ENCODE measurements at regions not wholly inside any gene's neighbourhood (a gene's known extent, or its start where the extent isn't known, plus 50 kb on each side); places are given as distances from the start of the nearest gene placed in this dataset.

DNA sequence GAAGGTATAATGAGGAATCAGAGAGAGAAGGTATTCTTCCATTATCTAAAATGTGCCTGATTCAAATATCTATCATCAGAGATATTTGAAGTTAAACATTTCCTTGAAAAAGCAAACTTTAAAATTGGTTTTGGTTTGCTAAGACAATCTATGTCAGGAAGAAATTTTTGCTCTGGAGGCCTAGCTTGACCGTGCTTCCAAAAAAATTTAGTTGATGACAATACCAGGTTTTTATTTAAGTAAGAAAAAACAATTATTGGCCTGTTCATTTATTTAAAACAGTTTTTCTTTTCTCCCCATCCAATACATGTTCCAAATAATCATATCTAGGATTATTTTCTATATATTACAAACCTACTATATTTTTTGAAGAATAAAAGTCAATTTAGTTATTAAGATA lies 75.3 kb downstream of the OTOL1 start:
- Histone ChIP-seq H3K9ac (no peak overlapping the region), H3K27me3 (no peaks in the 10 kb centered on the region), H4K20me1 (no peaks in the 10 kb centered on the region), H3K27ac (no peak overlapping the region), H3K4me1 (no peaks in the 10 kb centered on the region), H3K36me3 (no peaks in the 10 kb centered on the region), H3K4me2 (no peak overlapping the region), H3K4me3 (no peak overlapping the region), H3K9me3 (replicated peaks in 1 of 11) (no peaks in the 10 kb centered on the region)
- TF ChIP-seq Cebpa-rat (IDR thresholded peaks at IDR 0.05): no peak

DNA sequence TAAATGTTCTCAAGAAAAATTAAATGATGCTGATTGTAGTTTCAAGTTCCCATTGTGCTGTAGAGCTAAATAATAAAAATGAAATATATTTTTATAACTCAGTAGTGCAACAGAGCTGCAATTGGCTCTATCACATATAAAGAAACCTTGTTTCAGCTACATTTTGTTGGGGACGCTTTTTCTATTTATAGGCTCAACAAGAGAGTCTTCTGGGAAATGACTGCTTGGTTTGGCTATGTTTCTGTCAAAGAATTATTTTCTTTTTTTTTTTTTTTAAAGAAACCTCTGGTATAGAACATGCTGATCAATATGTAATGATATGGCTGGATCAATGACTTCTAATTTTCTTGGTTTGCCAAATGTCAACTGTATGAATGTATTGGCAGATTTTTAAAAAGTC lies 76.5 kb downstream of the OTOL1 start:
- Histone ChIP-seq H3K4me3 (no peak overlapping the region), H3K9ac (no peak overlapping the region), H4K20me1 (no peaks in the 10 kb centered on the region), H3K27me3 (no peaks in the 10 kb centered on the region), H3K27ac (no peak overlapping the region), H3K4me2 (no peak overlapping the region), H3K9me3 (replicated peaks in 1 of 11) (no peaks in the 10 kb centered on the region), H3K4me1 (no peaks in the 10 kb centered on the region), H3K36me3 (no peaks in the 10 kb centered on the region)
- no peak for TF ChIP-seq Cebpa-rat (IDR thresholded peaks at IDR 0.05)

DNA sequence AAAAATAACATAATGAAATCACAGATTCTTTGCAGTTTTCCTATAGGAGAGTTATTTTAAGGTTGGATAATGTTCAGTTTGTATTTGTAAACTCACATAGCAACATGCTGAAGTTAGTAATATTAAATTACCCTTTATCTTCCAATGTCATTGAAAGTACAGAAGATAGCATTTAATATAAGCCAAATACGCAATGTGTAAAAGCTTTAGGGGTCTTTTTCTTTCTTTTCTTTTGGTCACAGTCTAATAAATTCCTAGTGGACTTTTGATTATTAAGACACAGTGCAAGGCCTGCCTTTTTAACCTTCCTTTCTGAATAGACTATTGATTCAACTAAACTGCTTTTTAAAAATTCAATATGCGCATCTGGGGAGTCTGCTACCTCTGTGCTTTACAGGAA lies 79.3 kb downstream of the OTOL1 start:
- Histone ChIP-seq H3K9me3 (replicated peaks in 1 of 11) (no peaks in the 10 kb centered on the region), H3K36me3 (no peaks in the 10 kb centered on the region), H3K27ac (no peak overlapping the region), H3K4me2 (no peak overlapping the region), H3K4me1 (no peaks in the 10 kb centered on the region), H3K27me3 (no peaks in the 10 kb centered on the region), H3K4me3 (no peak overlapping the region), H4K20me1 (no peaks in the 10 kb centered on the region), H3K9ac (no peak overlapping the region)
- no peak for TF ChIP-seq Cebpa-rat (IDR thresholded peaks at IDR 0.05)

DNA sequence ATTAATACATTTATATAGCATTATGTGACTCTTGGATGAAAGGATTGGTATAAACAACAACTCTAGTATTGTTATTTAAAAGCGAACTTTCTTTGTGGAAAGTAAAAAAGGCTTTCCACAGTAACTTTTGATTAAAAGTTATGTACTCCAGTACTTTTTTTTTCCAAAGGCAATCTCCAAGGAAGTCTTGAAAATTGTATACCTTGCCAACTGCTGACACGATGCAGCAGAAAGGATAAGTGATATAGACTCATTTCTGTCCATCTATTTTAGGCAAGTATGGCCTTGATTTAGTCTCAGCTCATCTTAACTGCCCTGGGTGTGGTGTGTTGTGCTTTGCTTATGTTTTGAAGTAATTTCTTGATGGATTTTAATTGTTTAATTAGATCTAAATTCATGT lies 79.7 kb downstream of the OTOL1 start:
- H3K9ac ChIP-seq: no peak overlapping the region
- no peaks in the 10 kb centered on the region for H3K36me3 ChIP-seq
- no peaks in the 10 kb centered on the region for H3K4me1 ChIP-seq
- H3K27ac ChIP-seq: no peak overlapping the region
- H3K27me3 ChIP-seq: no peaks in the 10 kb centered on the region
- H3K9me3 ChIP-seq (replicated peaks in 1 of 11): no peaks in the 10 kb centered on the region
- TF ChIP-seq Cebpa-rat (IDR thresholded peaks at IDR 0.05): no peak
- no peak overlapping the region for H3K4me2 ChIP-seq
- no peaks in the 10 kb centered on the region for H4K20me1 ChIP-seq
- no peak overlapping the region for H3K4me3 ChIP-seq

DNA sequence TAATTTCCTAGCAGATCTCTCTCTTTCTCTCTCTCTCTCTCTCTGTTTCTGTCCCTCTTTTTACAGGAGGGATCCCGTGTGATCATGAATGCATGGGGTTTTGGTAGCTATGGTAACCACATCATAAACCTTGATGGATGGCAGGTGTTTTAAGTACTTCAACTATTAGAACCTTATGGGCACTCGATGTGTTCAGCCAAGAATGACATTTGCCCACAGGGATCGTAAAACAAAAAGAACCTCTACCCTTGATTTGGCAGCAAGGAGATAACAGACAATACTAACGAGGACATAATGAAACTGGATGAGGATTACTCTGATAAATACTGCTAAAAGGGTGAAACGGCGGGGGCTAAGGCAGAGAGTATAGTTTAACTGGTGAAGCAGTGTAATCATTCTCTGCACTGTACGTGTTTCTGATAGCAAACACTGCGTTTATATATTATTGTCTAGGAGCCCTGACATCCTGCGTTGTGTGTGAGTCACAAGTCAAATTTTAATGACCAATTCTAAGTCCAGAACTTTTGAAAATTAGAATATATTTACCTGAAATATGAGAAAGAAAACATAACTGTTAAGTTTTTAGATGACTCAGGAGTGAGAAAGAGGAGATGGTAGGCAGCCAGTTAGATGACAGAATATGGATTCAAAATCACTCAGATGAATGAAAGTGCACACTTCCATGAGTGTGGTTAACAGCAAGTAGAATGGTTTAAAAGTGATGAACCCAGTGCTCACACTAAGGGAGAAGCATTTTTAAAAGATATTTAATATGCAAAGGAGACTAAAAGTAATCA lies 80.3 kb downstream of the OTOL1 start:
- no peaks in the 10 kb centered on the region for H3K9me3 ChIP-seq (replicated peaks in 1 of 11)
- H3K4me1 ChIP-seq: no peaks in the 10 kb centered on the region
- TF ChIP-seq Cebpa-rat (IDR thresholded peaks at IDR 0.05): no peak
- H3K4me2 ChIP-seq: no peak overlapping the region
- H4K20me1 ChIP-seq: no peaks in the 10 kb centered on the region
- no peak overlapping the region for H3K9ac ChIP-seq
- H3K27me3 ChIP-seq: no peaks in the 10 kb centered on the region
- no peak overlapping the region for H3K27ac ChIP-seq
- no peak overlapping the region for H3K4me3 ChIP-seq
- no peaks in the 10 kb centered on the region for H3K36me3 ChIP-seq

DNA sequence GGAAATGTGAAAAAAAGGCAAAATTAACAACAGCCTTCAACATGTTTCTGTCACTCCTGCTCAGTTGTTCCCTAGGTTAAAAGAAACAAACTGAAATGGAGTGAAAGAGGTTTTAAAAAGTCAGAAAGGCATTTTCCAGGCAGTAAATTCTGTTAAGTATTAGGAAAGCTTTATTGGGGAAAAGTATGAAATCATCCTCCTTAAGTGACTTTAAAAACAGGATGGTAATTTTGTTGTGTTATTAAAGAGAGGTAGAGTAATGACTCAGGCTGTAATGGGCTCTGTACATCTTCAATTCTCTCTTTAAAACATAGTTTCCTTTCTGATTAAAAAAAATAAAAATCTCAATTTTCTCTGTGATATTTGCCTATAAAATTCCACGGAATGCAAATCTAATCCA lies 81.1 kb downstream of the OTOL1 start:
- H3K27ac ChIP-seq: no peak overlapping the region
- no peaks in the 10 kb centered on the region for H3K4me1 ChIP-seq
- TF ChIP-seq Cebpa-rat (IDR thresholded peaks at IDR 0.05): no peak
- no peaks in the 10 kb centered on the region for H3K36me3 ChIP-seq
- no peak overlapping the region for H3K9ac ChIP-seq
- H4K20me1 ChIP-seq: no peaks in the 10 kb centered on the region
- H3K4me2 ChIP-seq: no peak overlapping the region
- no peak overlapping the region for H3K4me3 ChIP-seq
- no peaks in the 10 kb centered on the region for H3K27me3 ChIP-seq
- no peaks in the 10 kb centered on the region for H3K9me3 ChIP-seq (replicated peaks in 1 of 11)

DNA sequence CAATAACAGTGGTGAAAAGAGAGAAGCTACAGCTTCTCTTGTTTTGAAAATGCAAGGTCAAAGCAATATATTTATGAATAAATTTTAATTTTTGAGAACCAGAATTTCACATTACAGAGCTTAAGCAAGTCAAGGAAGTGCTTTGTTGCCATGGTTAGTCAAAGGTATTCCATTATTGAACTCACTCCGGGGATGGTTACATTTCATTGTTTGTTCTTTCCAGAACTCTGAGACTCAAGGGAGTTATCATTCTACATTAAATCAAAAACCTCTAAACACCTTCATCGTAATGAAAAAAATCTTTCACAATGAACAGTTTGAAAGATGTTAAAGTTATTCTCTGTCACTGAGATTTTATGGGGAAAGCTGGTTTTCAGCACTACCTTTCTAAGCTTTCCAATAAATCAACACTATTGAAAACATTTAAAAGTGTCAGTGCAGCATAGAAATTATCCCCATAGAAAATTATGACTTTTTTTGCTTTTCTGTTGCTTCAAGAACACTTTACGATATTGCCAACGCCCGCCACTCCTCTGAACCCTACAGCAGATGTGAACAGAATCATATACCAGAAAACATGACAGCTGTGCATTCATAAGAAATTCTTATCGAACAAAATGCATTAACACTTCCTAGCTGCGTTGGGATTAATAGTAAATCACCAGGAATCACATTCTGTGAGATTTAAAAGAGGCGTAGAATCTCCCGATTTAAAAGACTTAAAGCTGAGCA lies 83.0 kb downstream of the OTOL1 start:
- Histone ChIP-seq H3K9me3 (replicated peaks in 1 of 11) (no peaks in the 10 kb centered on the region), H3K4me1 (no peaks in the 10 kb centered on the region), H3K36me3 (no peaks in the 10 kb centered on the region), H3K4me3 (no peak overlapping the region), H3K27ac (no peak overlapping the region), H3K4me2 (no peak overlapping the region), H4K20me1 (no peaks in the 10 kb centered on the region), H3K9ac (no peak overlapping the region), H3K27me3 (no peaks in the 10 kb centered on the region)
- no peak for TF ChIP-seq Cebpa-rat (IDR thresholded peaks at IDR 0.05)

DNA sequence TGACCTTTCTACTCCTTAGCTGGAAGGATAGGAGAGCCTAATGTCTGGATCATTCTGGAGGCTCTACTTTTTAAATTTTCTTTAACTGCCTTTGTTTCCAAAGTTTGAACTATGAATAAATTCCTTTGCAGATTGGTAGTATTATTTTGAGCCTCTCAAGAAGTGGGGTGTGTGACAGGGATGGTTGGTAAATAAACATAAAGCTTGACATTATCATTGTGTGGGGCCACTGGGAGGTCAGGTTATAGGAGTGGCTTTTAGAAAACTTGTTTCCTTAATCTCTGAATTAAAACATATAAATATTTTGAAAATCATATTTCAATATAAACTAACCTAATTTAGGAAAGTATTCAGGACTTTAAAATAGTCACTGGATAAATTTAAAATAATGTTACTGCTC lies 89.3 kb downstream of the OTOL1 start:
- H3K36me3 ChIP-seq: no peaks in the 10 kb centered on the region
- H3K4me3 ChIP-seq: no peak overlapping the region
- no peaks in the 10 kb centered on the region for H4K20me1 ChIP-seq
- H3K4me2 ChIP-seq: no peak overlapping the region
- H3K9me3 ChIP-seq (replicated peaks in 1 of 11): peaks cover 12 to 16% (median 14%) of the 10 kb centered on the region in 11 experiments
- no peaks in the 10 kb centered on the region for H3K27me3 ChIP-seq
- H3K9ac ChIP-seq: no peak overlapping the region
- no peak for TF ChIP-seq Cebpa-rat (IDR thresholded peaks at IDR 0.05)
- no peak overlapping the region for H3K27ac ChIP-seq
- no peaks in the 10 kb centered on the region for H3K4me1 ChIP-seq

DNA sequence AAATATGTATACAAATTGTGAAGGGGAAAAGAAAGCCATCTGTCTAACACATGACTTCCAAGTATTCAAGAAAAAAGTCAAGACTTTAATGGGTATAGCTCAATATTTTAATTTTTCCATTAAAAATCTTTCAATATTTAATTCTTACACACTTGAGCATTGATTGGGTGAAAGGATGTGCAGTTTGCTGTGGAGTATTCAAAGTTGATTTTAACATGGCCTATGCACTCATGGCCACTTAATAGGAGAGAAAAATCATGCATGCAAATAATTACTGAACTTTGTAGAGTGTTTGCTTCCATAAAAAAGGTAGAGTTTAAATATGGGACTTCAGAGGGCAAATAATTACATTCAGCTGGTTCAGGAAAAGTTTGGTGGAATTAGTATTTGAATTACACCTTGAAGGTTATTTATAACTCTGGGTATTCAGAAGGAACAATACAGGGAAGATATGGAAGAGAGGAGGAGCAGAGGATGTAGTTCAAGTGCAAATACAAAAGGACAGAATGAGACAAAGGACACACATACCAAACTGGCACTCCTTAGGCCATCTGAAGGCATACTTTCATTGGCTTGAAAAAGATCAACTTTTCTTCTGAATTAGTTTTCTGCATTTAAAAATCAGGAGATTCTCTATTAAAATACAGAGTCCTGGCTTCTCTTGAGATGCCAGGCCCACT lies 90.1 kb downstream of the OTOL1 start:
- H4K20me1 ChIP-seq: no peaks in the 10 kb centered on the region
- no peak overlapping the region for H3K4me3 ChIP-seq
- H3K9me3 ChIP-seq (replicated peaks in 1 of 11): peaks cover 13 to 23% (median 17%) of the 10 kb centered on the region in 11 experiments
- no peaks in the 10 kb centered on the region for H3K27me3 ChIP-seq
- H3K27ac ChIP-seq: no peak overlapping the region
- H3K36me3 ChIP-seq: no peaks in the 10 kb centered on the region
- H3K4me1 ChIP-seq: no peaks in the 10 kb centered on the region
- no peak overlapping the region for H3K9ac ChIP-seq
- no peak overlapping the region for H3K4me2 ChIP-seq
- no peak for TF ChIP-seq Cebpa-rat (IDR thresholded peaks at IDR 0.05)

Data from BLaER1 treated with 17β-estradiol and CSF1 and Interleukin-3, amounts not matched to agents 10 nM and 100 nM (cell line).